Motor neuron (in vitro differentiated cells): ENCODE measurements at regions not wholly inside any gene's neighbourhood (a gene's known extent, or its start where the extent isn't known, plus 50 kb on each side); places are given as distances from the start of the nearest gene placed in this dataset.

Experiments
- ATAC-seq, 8 experiments: fragments of 200-7000 bp; cut with Tn5 transposase; replicated peaks in 6 of 8; 2 replicates each; pipeline ENCODE4 v1.8.0; 2021; ENCODE audit warnings: mild to moderate bottlenecking in 8 of 8, moderate library complexity in 8 of 8
- H3K27ac ChIP-seq, 2 donors: fragments of 250-450 bp; sonication (Bioruptor Pico); 2 replicates each; pipeline ENCODE4 v1.9.0; 2021; ENCODE audit warnings: antibody characterized with exemption in 2 of 2, mild to moderate bottlenecking in 2 of 2, moderate library complexity in 1 of 2
- H3K4me1 ChIP-seq, 2 donors: fragments of 250-450 bp; sonication (Bioruptor Pico); replicated peaks in 1 of 2; 2 replicates each; pipeline ENCODE4 v1.6.1; 2021; ENCODE audit warnings: antibody characterized with exemption in 2 of 2, mild to moderate bottlenecking in 2 of 2, moderate library complexity in 1 of 2
- H3K4me3 ChIP-seq, 5 donors: fragments of 250-450 bp; sonication (Bioruptor Pico); 2 replicates each; pipeline ENCODE4 v1.9.0; 2021; ENCODE audit warnings: antibody characterized with exemption in 5 of 5, mild to moderate bottlenecking in 5 of 5, moderate library complexity in 4 of 5
- WGBS, 10 experiments: fragments of 450-650 bp; shearing (Covaris generic); methylation state at CpG; one replicate each; pipeline ENCODE4 v1.0.0; 2022; 5-methylcytosine and 5-hydroxymethylcytosine counted together
- in situ Hi-C, 9 experiments: fragments of 400-800 bp; cut with MboI; loops; one replicate each; pipeline ENCODE4 v1.15.0; 2021; ENCODE audit warnings: low sequenced_read_pairs in 9 of 9, low pct_unique_long_range_greater_than_20kb in 2 of 9; ENCODE audit not compliant: unreplicated experiment in 9 of 9

DNA sequence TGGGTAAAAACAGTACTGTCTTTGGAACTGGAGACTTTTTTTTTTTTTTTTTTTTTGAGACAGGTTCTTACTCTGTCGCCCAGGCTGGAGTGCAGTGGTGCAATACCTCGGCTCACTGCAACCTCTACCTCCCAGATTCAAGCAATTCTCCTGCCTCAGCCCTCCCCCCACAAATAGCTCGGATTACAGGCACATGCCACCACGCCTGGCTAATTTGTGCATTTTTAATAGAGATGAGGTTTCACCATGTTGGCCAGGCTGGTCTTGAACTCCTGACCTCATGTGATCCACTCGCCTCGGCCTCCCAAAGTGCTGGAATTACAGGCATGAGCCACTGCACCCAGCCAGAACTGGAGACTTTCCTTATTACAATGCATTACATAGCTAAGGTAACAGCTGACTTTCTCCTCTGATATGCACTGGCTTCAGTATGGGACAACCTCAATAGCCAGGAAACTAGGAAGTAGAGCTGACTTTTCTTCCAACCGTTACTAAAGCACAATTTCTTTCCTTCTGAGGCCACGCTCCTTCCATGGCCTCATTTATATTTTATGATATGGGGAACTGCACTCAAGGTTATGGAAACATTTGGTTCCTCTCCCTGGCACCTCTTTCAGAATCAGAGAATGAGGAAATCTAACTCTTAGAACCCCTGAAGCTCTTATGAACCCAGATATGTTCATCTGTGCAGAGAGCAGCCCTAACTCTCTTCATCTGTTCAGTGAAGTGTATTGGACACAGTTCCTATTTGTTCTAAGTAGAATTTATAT is 53.5 kb upstream of the FAM9B start:
- H3K4me3 ChIP-seq = no peak overlapping the region
- H3K27ac ChIP-seq = no peak overlapping the region
- peaks cover 0 to 5% of the 10 kb centered on the region in 2 donors for H3K4me1 ChIP-seq
- WGBS, 10 experiments = 60 to 77% (median 72%) methylated on average over 1 to 3 of the region's 8 CpGs; no CpG with 5 or more reads in 5 of the 10 experiments
- in situ Hi-C loops = no loop called here
- no peak for ATAC-seq

DNA sequence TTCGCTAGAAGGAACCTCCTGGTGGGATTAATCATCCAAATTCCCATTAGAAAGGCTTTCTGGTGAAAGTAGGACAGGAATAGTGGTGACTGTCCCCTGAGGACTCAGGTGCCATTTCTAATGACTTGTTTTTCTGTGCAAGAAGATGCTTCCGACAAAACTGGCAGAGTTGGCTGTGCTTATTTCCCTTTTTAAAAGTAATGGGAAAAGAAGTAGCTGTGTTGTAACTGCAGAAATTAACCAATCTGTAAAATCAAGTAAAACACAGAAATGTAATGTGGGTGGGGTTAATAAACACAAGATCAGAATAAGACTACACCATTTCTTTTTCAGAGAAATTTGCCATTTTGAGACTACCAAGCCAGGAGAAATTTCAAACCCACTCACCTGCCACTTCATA is 55.0 kb upstream of the FAM9B start:
- no peak for ATAC-seq
- in situ Hi-C loops = no loop called here
- 34 to 100% (median 83%) methylated on average over 1 to 2 of the region's 2 CpGs; no CpG with 5 or more reads in 5 of the 10 experiments for WGBS, 10 experiments
- H3K27ac ChIP-seq = no peak overlapping the region
- H3K4me3 ChIP-seq = no peak overlapping the region
- peaks cover 0 to 5% of the 10 kb centered on the region in 2 donors for H3K4me1 ChIP-seq

DNA sequence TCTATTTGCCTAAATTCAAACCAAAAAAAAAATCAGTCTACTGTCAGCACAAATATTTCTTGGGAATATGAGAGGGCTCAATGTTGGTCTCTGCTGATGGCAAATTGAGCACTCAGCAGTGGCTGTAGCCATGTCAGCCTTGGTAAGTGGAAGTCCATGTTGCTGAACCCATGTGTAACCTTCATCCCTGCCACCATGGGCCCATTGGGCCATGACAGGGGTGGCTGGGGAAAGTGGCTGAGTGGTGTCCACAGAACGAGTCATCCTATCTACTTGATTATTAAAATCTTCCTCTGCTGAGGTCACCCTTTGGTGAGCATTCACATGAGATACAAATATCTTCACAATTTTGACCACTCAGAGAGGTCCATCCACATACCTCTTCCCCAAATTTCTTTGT is 56.8 kb upstream of the FAM9B start:
- Histone ChIP-seq H3K27ac (no peak overlapping the region), H3K4me3 (no peak overlapping the region), H3K4me1 (peaks cover 0 to 5% of the 10 kb centered on the region in 2 donors)
- in situ Hi-C loops = no loop called here
- ATAC-seq = no peak
- 40 to 100% methylated on average over 1 of the region's 1 CpG; no CpG with 5 or more reads in 8 of the 10 experiments for WGBS, 10 experiments

DNA sequence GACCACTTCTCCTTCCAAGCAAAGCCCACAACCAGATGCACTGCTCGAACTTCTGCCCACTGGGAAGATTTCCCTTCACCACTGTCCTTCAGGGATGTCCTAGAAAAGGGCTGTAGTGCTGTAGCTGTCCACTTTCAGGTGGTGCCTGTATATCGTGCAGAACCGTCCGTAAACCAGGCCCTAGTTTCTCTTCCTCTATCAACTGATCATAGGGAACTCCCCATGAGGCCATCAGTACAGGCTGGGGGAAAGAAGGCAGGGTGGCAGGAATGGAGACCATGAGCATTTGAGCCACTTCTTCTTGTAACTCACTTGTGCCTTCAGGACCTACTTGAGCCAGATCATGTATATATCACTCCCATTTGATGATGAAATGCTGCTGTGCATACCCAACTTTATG is 57.3 kb upstream of the FAM9B start:
- in situ Hi-C loops = no loop called here
- 81% methylated on average over 4 of the region's 4 CpGs; no CpG with 5 or more reads in 9 of the 10 experiments for WGBS, 10 experiments
- Histone ChIP-seq H3K4me3 (no peak overlapping the region), H3K27ac (no peak overlapping the region), H3K4me1 (peaks cover 0 to 5% of the 10 kb centered on the region in 2 donors)
- ATAC-seq = no peak

DNA sequence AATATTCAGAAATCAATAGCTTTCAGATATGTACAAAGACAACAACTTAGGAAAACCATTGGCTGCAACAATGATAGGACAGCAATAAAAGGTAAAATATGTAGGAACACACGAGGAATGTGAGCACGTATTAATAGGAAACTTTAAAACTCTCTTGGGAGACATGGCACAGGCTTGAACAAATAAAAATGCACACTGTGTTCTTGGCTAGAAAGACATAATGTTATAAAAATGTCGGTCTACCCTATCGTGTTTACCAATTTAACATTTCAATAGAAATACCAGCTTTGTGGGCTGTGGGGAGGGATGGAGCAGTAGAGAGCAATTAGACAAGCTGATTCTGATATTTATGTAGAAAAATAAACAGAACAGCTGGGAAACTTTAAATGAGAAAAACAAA is 69.0 kb upstream of the FAM9B start:
- in situ Hi-C loops = no loop called here
- no peaks in the 10 kb centered on the region for H3K4me1 ChIP-seq
- H3K27ac ChIP-seq = no peak overlapping the region
- no peak for ATAC-seq
- WGBS, 10 experiments = 20 to 90% (median 68%) methylated on average over 2 to 4 of the region's 4 CpGs; no CpG with 5 or more reads in 2 of the 10 experiments
- H3K4me3 ChIP-seq = no peak overlapping the region

DNA sequence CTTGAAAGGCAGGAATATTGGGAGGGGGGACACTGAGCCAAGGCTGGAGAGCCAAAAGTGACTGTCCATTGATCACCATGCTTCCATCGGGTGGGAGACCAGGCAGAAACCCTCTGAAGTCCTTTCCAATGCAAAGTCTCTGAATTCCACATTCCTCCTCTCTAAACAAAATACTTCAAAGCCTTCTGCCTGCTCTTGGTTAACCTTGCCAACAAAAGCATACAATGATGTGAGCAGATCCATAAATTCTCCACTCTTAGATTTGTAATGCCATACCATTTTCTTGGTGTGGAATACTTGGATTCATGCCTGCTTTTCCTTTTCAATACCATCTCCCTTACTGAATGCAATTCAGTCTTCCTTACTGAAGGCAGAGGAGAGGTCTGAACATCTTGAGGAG is 74.1 kb upstream of the FAM9B start:
- no peak overlapping the region for H3K27ac ChIP-seq

DNA sequence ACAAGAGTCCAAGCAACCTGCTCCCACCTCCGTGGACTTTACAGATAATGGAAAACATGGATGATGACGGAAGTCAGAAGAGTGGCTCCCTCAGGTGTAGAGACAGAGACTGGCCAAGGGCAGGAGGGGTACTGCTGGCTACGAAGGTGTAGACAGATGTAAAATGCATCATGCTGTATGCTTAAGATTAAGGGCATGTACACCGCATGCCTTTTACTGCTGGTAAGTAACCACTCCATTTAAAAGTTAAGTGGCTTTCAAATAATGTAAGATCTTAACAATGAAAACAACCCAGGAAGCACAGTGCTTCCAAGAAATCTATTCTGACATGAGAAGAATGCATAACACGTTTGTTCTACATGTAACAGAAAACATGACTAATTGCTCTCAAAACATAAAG is 76.9 kb upstream of the FAM9B start:
- Histone ChIP-seq H3K27ac (no peak overlapping the region), H3K4me3 (no peak overlapping the region), H3K4me1 (no peaks in the 10 kb centered on the region)
- 0 to 71% (median 46%) methylated on average over 1 to 5 of the region's 5 CpGs; no CpG with 5 or more reads in 6 of the 10 experiments for WGBS, 10 experiments
- in situ Hi-C loops = no loop called here
- peak in 1 of 8 experiments; percentile 47 for ATAC-seq

More for the DNA sequence above, 74.1 kb upstream of the FAM9B start:
- no peak for ATAC-seq
- no peaks in the 10 kb centered on the region for H3K4me1 ChIP-seq
- in situ Hi-C loops = no loop called here
- 0 to 83% methylated on average over 1 of the region's 1 CpG; no CpG with 5 or more reads in 8 of the 10 experiments for WGBS, 10 experiments
- H3K4me3 ChIP-seq = no peak overlapping the region

DNA sequence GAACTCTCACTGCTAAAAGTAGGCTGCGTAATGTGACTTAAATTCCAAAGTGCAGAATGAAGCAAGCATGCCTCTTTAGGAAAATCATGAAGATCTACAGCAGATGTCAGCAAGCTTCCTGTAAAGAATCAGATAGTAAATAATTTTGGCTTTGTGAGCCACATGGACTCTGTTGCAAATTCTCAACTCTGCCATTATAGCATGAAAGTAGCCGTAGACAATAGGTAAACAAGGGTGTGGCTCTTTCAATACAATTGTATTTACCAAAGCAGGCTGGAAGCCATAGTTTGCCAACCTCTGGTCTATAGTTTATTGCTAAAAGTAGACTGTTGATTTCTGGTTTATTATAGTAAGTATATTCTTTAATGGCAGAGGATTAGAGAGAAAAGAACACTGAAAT is 80.3 kb upstream of the FAM9B start:
- ATAC-seq = no peak
- H3K4me3 ChIP-seq = no peak overlapping the region
- H3K27ac ChIP-seq = no peak overlapping the region
- in situ Hi-C loops = no loop called here
- no peaks in the 10 kb centered on the region for H3K4me1 ChIP-seq
- WGBS, 10 experiments = 40 to 100% (median 92%) methylated on average over 1 to 2 of the region's 2 CpGs; no CpG with 5 or more reads in 3 of the 10 experiments

DNA sequence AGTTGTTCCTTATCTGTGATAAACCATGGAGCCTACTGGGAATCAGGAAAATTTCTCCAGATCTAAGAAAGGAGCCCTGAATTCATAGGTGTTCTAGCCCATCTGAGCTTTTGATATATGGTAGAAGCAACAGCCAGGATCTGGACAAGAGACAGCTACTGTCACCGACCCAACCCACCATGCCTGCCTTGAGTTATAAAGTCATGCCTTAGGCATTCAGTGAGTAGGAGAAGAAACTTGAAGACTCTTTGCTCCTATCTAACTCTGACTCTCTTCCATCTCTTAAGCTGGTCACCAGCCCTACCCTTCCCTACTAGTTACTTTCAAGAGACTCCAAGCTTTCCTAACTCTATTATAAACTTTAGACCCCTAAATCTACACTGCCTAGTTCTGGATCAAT is 83.9 kb upstream of the FAM9B start:
- WGBS, 10 experiments = 83% methylated on average over 1 of the region's 1 CpG; no CpG with 5 or more reads in 9 of the 10 experiments
- in situ Hi-C loops = no loop called here
- Histone ChIP-seq H3K4me1 (no peaks in the 10 kb centered on the region), H3K27ac (no peak overlapping the region), H3K4me3 (no peak overlapping the region)
- ATAC-seq = no peak

DNA sequence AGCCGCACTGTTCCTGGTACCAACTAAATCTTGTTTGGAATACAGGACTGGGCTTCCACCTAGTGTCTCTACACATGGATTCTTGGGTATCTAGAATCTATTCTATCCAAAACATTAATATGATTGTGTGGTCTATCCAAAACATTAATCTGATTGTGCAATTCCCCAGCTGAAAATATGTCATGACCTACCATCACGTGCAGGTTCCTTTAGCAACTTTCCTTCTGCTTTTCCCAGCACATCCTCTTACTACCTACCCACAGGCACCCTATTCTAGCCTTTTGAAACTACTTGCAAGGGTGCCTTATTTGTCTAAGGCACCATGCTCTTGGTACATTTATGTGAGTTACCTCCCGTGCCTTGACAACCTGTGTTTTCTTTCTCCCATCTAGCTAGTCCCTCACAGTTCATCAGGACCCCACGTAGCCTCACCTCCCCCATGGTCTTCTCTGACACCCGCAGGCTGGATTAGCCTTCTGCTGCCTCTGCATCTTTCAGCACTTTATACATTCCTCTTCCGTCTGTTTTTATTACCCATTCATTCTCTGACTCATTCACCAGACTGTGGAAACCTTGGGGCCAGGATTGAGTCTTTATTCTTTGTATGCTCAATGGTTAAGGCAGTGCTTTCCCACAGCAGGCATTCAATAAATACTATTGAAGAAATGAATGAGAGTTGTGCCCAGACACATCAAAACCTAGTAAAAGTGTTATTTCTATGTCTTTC is 88.8 kb upstream of the FAM9B start:
- H3K4me3 ChIP-seq = no peak overlapping the region
- in situ Hi-C loops = no loop called here
- peak in 3 of 8 experiments; percentile 16 to 66 (median 36) for ATAC-seq
- 8 to 81% (median 28%) methylated on average over 1 to 4 of the region's 6 CpGs; no CpG with 5 or more reads in 6 of the 10 experiments for WGBS, 10 experiments
- no peaks in the 10 kb centered on the region for H3K4me1 ChIP-seq
- H3K27ac ChIP-seq = no peak overlapping the region

DNA sequence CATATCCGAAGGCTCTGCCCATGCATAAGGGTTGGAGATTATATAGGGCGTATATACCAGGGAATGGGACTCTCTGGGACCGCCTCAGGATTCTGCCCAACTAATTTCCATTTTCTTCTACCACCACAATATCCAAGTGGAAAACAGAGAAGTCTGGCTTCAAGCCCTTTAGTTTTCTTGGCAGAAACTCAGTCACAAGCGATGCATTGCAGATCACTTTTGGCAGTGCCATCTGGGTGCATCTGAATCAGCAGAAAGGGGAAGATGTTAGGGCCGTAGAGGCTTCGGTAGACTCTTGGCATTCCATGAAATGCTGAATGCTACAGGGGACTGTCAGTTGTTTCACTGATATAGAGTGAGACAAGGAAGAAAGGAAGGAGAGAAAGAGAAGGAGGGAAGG is 94.1 kb upstream of the FAM9B start:
- WGBS, 10 experiments = 0 to 100% (median 88%) methylated on average over 1 to 6 of the region's 6 CpGs; no CpG with 5 or more reads in 6 of the 10 experiments
- H3K27ac ChIP-seq = no peak overlapping the region
- H3K4me1 ChIP-seq = no peaks in the 10 kb centered on the region
- ATAC-seq = no peak
- no peak overlapping the region for H3K4me3 ChIP-seq
- in situ Hi-C loops = no loop called here

DNA sequence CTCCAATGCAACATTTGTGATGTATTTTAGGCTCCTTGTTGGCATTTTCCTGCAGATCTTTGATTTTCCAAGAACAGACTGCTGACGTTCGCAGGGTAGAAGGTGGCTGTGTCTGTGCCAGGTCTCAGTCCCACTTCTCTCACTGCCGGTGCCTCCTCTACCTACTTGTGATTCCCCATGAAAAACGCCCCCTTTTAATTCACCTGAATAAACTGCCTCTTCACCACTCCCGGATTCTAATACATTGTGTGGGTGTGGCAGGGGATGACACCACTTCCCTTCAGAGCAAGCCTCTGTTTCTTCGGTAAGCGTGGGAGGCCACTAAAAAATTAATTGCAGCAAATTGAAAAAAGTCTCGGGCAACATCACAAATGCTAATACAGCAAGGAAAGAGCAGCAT is 96.1 kb upstream of the FAM9B start:
- 63 to 100% (median 84%) methylated on average over 1 to 3 of the region's 8 CpGs; no CpG with 5 or more reads in 4 of the 10 experiments for WGBS, 10 experiments
- ATAC-seq = no peak
- no peak overlapping the region for H3K27ac ChIP-seq
- in situ Hi-C loops = no loop called here
- H3K4me3 ChIP-seq = no peak overlapping the region
- no peaks in the 10 kb centered on the region for H3K4me1 ChIP-seq

DNA sequence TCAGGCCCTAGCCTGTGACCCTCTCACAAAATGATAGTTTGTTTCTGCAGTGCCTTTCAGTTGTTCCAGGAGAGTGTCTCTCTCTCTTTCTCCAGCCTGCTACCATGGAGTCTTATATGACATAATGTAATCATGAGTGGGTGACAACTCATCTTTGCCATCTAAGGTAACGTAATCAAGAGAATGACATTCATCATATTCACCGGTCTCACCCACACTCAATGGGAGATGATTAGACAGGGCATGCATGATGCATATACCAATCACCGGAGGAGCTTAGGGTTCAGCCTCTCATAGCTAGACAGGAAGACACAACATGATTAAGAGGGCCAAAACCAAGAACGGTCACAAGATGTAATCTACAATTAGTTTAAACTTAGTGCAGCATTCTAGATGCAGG is 97.1 kb upstream of the FAM9B start:
- no peak overlapping the region for H3K4me3 ChIP-seq
- H3K27ac ChIP-seq = no peak overlapping the region
- no peaks in the 10 kb centered on the region for H3K4me1 ChIP-seq
- WGBS, 10 experiments = 33 to 94% (median 80%) methylated on average over 1 to 2 of the region's 4 CpGs; no CpG with 5 or more reads in 7 of the 10 experiments
- in situ Hi-C loops = no loop called here
- peak in 2 of 8 experiments; percentile 55 to 57 for ATAC-seq
